Non-pigmented ciliary epithelial cell (primary cell): ENCODE measurements at regions not wholly inside any gene's neighbourhood (a gene's known extent, or its start where the extent isn't known, plus 50 kb on each side); places are given as distances from the start of the nearest gene placed in this dataset.
"Not testable (repeated sequence)": the region's sequence is repeated elsewhere in the genome, so short reads cannot be mapped to it uniquely, and the experiment has no call there.

Experiments
- DNase-seq: peaks from one replicate; pipeline ENCODE4 v3.0.0-alpha.2; 2010; ENCODE audit warnings: low read depth

DNA sequence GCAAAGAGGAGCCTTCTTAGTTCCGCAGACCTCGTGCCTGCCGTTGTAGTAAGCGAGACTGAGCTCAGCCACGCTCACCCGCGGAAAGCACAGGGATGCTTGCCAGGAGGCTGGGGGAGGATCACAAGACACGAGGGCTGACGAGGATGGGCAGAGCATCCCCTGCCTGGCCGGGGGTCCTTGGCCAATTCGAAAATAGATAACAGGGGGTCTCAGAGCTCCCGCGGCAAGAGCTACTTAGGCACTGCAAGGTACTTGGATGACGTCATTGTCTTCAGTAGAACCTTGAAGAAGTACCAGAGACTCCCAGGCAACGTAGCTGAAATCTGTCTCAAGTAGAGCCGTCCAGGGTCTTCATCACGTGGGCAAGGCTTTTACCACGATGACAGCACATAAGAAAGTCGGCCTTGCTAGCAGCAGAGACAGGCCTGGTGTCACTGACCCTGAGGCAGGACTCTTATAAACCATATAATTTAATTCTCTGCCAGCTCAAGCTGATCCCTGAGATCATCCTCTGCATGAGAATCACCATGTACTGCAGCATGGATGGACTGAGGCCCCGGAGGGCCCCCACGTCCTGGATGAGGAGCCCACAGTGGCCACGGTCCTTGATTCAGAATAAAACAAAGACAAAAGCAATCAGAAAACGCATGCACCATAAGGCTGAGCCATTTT lies 81.9 kb downstream of the TMEM18 start:
- DNase-seq: no peak

- DNase-seq: no peak
These were observed 82.8 kb downstream of the TMEM18 start for GRCh38 chr2:594297-594949.

GRCh38 chr2:593356-594026 lies 83.7 kb downstream of the TMEM18 start:
- DNase-seq: no peak

- DNase-seq: no peak
These were observed 84.5 kb downstream of the TMEM18 start for GRCh38 chr2:592737-593136.

DNA sequence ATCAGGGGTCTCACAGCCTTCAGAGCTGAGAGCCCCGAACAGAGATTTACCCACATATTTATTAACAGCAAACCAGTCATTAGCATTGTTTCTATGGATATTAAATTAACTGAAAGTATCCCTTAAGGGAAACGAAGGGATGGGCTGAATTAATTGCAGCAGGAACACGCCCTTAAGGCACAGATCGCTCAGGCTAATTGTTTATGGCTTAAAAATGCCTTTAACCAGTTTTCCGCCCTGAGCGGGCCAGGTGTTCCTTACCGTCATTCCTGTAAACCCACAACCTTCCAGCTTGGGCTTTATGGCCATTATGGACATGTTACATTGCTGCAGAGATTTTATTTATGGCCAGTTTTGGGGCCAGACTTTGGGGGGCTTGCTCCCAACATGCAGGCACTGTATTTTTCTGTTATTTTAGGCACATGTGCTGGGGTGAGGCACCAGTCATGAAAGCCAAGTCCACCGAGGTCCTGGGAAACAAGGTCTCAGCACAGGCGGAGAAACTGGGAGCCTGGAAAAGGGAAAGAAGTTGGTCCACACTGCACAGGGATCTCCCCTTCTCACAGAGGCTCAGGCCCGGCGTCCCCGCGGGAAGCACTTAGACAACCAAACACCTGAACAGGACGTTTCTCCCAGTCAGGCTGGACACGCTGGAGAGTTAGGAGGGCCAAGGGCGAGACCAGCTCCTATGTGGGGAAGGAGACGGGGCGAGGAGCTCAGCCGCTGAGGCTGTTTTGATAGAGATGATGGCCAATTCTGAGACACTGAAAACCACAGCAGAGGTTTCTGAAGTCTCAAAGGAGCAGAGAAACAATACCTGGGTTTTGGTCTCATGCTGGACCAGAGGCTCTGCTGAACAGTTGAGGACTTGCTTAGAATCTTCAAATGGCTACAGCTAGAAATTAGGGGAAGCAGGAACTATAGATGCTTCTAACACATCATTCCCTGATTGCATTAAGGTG lies 86.7 kb downstream of the TMEM18 start:
- no peak for DNase-seq

DNA sequence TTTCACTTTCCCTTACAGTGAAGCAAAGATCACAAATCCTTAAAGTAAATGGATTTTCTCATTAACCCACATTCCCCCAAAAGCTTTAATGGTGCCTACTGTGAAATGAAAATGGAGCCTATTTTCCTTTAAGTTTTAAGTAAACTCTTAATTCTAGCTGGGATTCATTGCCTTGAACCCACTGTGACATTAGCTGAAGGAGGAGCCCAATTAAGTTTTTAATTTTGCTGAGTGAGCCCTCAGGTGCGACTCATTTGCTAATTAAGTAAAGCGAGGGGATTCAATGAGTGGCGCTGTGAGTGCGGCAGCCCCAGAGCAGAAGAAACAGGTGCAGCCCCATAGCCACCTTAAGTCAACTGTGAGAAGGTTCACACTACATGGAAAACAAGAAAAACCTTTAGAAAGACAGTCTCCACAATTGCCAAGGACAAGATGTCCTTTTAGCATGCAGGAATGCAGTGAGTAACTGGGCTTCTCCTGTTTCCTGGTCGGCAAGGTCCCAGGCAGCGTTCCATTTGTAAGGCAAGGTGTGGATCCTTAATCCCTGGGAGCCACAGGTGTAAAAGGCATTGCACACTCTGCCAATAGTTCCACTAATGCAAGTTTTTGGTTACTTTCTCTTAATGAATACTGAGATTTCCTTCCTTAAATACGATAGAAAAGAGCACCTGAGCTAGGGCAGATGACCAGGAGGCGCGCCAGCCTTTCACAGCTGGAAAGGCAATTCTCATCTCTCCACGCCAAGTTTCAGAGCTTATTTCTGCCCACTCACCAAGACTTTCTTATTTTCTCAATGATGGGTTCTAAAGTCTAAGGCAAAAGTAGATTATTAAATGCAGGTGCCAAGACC lies 87.7 kb downstream of the TMEM18 start:
- no peak for DNase-seq

DNA sequence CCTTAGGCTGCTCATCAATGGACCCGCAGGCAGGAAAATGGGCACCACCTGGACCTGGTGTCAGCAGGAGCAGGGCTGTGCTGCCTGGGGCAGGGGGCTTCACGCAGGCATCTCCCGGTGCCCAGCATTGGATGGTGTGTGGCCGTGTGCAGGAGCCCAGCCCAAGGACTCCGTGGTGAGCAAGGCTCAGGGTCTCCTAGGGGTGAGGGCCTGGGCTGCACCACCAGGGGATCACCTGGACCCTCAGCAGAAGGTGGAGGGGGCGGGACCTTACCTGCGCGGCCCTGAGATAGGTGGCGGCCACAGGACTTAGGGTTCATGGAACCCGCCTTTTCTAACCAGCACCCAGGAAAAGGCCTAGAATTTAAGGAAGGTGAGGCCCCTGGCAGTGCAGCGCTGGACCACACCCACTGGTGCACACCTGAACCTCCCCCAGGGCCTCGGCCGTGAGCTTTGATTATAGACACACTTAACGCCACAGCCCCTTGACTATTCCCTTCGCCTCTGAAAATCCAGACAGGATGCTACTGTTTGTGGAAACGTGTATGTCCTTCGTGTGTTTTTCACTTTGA lies 89.0 kb downstream of the TMEM18 start:
- DNase-seq: no peak

GRCh38 chr2:587087-587960 lies 89.9 kb downstream of the TMEM18 start:
- DNase-seq: no peak

- DNase-seq: no peak
These were observed 90.5 kb downstream of the TMEM18 start for GRCh38 chr2:586641-587076.

GRCh38 chr2:584863-585823 lies 92.1 kb downstream of the TMEM18 start:
- no peak for DNase-seq

GRCh38 chr2:583666-584065 lies 93.5 kb downstream of the TMEM18 start:
- DNase-seq: no peak

GRCh38 chr2:582792-583528 lies 94.2 kb downstream of the TMEM18 start:
- no peak for DNase-seq

DNA sequence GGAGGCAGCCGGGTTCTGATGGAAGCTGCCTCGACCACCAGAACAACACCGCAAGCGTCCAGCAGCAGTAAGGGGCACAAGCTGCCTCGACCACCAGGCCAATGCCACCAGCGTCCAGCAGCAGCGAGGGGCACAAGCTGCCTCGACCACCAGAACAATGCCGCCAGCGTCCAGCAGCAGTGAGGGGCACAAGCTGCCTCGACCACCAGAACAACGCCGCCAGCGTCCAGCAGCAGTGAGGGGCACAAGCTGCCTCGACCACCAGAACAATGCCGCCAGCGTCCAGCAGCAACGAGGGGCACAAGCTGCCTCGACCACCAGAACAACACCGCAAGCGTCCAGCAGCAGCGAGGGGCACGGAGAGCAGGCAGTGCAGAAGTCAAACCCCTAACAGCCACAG lies 94.9 kb downstream of the TMEM18 start:
- not testable (repeated sequence) for DNase-seq

DNA sequence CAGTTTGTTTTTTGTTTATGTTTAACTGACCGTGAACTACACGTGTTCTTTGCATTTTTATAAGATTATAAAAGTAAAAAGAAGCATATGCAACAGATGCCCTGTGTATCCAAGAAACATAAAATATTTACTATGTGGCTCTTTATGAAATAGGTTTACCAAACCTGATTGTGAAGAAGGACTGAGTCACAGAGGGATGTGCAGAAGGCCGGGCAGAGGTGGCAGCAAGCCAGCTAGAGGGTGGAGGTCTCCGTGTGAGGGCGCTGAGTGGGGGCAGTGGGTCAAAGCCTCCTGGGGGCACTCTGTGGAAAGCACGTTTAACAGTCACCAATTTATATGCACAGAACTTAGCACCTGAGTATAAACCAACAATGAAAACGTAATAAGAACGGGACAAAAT lies 97.2 kb downstream of the TMEM18 start:
- DNase-seq: no peak

DNA sequence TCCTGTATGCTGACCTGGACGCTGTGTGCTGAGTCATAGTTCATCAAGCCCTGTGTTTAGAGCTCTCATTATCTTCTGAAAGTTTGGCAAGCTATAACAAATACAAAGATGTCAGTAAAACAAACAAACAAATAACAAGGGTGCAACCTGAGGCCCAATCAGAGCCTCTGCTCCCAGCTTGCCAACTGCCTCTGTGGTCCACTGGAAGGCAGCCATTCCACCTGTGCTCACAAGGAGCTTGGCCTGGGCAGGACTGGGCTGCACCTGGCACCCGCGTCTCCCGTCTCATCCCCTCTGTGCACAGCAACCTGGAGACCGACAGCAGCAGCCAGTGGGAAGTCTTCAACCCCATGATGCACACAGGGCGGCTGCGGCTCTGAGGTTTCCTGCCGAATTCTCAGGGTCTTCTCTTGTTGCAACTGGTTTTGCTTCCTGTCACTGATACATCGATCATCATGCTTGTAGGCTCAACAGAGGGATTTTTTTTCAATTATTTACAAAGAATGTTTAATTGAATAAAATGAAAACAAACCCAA lies 97.8 kb downstream of the TMEM18 start:
- no peak for DNase-seq

- DNase-seq: no peak
These were observed 100.9 kb downstream of the TMEM18 start for GRCh38 chr2:576292-576691.

DNA sequence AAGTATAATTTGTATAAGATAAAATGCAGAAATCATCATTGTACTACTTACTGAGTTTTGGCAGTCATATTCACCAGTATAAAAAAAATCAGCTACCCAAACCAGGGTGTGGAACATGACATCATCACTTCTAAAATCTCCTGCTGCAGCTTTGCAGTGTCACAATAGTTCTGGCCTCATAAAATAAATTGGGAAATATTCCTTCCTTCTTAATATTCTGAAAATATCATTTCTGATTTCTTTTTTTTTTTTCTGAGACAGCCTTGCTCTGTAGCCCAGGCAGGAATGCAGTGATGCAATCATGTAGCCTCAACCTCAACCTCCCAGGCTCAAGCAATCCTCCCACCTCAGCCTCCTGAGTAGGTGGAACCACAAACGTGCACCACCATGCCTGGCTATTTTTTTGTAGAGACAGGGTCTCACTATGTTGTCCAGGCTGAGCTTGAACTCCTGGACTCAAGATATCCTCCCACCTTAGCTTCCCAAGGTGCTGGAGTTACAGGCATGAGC lies 101.4 kb downstream of the TMEM18 start:
- no peak for DNase-seq
